ENCODE measurements at regions not wholly inside any gene's neighbourhood (a gene's known extent, or its start where the extent isn't known, plus 50 kb on each side); places are given as distances from the start of the nearest gene placed in this dataset.

DNA sequence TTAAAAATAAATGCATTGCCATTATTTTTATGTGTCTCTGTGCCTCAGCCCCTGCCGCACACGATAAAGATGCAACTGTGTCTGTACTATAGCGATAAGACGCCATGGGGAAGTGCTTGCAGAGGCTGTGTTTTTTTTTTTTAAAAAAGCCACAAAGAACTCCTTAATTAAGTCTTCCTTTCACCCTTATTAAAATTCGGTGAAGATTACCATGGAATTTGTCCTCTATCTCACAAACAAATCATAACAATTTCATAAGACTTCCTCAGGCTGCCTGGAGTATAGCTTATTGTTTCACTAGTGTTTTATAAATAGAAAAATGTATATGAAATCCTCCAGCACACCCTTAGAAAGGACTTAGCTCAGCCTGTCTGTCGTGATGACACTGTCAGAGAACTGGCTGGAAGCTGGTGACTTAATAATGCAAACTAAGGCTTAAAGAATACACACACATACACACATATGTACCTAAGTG lies 374.8 kb upstream of the SLCO3A1 start:
- Histone ChIP-seq H3K4me1 (ENCODE audit: control insufficient read depth, extremely low read depth, insufficient read depth, low read length) (no peaks in the 10 kb centered on the region), H3K36me3 (ENCODE audit: control insufficient read depth in 2 of 2, extremely low read depth in 1 of 2, insufficient read depth in 2 of 2, low read length in 2 of 2) (no peaks in the 10 kb centered on the region), H2AFZ (ENCODE audit: control insufficient read depth, low read length) (no peak overlapping the region), H3K4me3 (ENCODE audit: control insufficient read depth in 2 of 3, extremely low read depth in 1 of 3, insufficient read depth in 2 of 3, low read depth in 1 of 3, low read length in 3 of 3) (no peak overlapping the region), H3K27me3 (ENCODE audit: control insufficient read depth, extremely low read depth, insufficient read depth, low read length) (no peaks in the 10 kb centered on the region), H4K20me1 (ENCODE audit: control insufficient read depth, extremely low read depth, insufficient read depth, low read length) (no peaks in the 10 kb centered on the region), H3K9me3 (ENCODE audit: control insufficient read depth, low read depth, low read length) (no peaks in the 10 kb centered on the region), H3K27ac (ENCODE audit: control insufficient read depth, insufficient read depth, low read length) (no peak overlapping the region), H3K79me2 (ENCODE audit: control insufficient read depth, insufficient read depth, low read length) (no peaks in the 10 kb centered on the region), H3K9me1 (ENCODE audit: control insufficient read depth, extremely low read depth, insufficient read depth, low read length) (no peaks in the 10 kb centered on the region), H3K9ac (ENCODE audit: control insufficient read depth, extremely low read depth, insufficient read depth, low read length) (no peak overlapping the region), H3K4me2 (ENCODE audit: control insufficient read depth, extremely low read depth, insufficient read depth, low read depth, low read length) (no peak overlapping the region)
- dilution Hi-C loops (cut with MboI; ENCODE audit: extremely low pct_ligation_motif_present, low sequenced_read_pairs): no loop called here
- DNase-seq (ENCODE audit: low read depth, low spot score): no peak
- no peak for FAIRE-seq
- TF ChIP-seq EZH2 (IDR thresholded peaks at IDR 0.05; ENCODE audit: low read length): no peak
- TF ChIP-seq, protein P1, sequence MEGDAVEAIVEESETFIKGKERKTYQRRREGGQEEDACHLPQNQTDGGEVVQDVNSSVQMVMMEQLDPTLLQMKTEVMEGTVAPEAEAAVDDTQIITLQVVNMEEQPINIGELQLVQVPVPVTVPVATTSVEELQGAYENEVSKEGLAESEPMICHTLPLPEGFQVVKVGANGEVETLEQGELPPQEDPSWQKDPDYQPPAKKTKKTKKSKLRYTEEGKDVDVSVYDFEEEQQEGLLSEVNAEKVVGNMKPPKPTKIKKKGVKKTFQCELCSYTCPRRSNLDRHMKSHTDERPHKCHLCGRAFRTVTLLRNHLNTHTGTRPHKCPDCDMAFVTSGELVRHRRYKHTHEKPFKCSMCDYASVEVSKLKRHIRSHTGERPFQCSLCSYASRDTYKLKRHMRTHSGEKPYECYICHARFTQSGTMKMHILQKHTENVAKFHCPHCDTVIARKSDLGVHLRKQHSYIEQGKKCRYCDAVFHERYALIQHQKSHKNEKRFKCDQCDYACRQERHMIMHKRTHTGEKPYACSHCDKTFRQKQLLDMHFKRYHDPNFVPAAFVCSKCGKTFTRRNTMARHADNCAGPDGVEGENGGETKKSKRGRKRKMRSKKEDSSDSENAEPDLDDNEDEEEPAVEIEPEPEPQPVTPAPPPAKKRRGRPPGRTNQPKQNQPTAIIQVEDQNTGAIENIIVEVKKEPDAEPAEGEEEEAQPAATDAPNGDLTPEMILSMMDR (optimal IDR thresholded peaks at IDR 0.05 in 1 of 3, IDR thresholded peaks at IDR 0.05 in 1 of 3, conservative IDR thresholded peaks at IDR 0.05 in 1 of 3; ENCODE audit: extremely low read depth in 1 of 3, insufficient read depth in 2 of 3, low read length in 3 of 3): no peak

DNA sequence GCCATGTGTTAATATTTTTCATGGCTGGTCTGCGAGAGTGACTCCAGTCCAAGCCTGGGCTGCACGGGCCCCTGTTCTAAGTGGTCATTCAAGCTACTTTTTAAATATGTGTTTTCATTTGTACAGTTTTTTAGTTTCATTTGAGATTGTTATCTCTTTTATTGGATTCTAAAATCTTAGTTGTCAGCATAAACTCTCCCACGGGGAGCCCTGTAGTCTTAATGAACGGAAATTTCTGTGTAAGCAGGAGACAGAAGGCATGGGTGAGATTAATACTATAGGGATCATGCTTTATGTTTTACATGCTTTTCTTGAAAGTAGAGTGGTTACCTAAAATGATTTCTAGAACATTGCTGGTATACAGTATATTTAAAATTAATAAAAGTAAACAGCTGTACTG lies 373.1 kb upstream of the SLCO3A1 start:
- dilution Hi-C loops (cut with MboI; ENCODE audit: extremely low pct_ligation_motif_present, low sequenced_read_pairs): no loop called here
- Histone ChIP-seq H3K4me2 (ENCODE audit: control insufficient read depth, extremely low read depth, insufficient read depth, low read depth, low read length) (no peak overlapping the region), H3K27ac (ENCODE audit: control insufficient read depth, insufficient read depth, low read length) (no peak overlapping the region), H3K27me3 (ENCODE audit: control insufficient read depth, extremely low read depth, insufficient read depth, low read length) (no peaks in the 10 kb centered on the region), H3K4me3 (ENCODE audit: control insufficient read depth in 2 of 3, extremely low read depth in 1 of 3, insufficient read depth in 2 of 3, low read depth in 1 of 3, low read length in 3 of 3) (no peak overlapping the region), H3K9me3 (ENCODE audit: control insufficient read depth, low read depth, low read length) (no peaks in the 10 kb centered on the region), H3K9me1 (ENCODE audit: control insufficient read depth, extremely low read depth, insufficient read depth, low read length) (no peaks in the 10 kb centered on the region), H3K36me3 (ENCODE audit: control insufficient read depth in 2 of 2, extremely low read depth in 1 of 2, insufficient read depth in 2 of 2, low read length in 2 of 2) (no peaks in the 10 kb centered on the region), H4K20me1 (ENCODE audit: control insufficient read depth, extremely low read depth, insufficient read depth, low read length) (no peaks in the 10 kb centered on the region), H2AFZ (ENCODE audit: control insufficient read depth, low read length) (no peak overlapping the region), H3K9ac (ENCODE audit: control insufficient read depth, extremely low read depth, insufficient read depth, low read length) (no peak overlapping the region), H3K4me1 (ENCODE audit: control insufficient read depth, extremely low read depth, insufficient read depth, low read length) (no peaks in the 10 kb centered on the region), H3K79me2 (ENCODE audit: control insufficient read depth, insufficient read depth, low read length) (no peaks in the 10 kb centered on the region)
- DNase-seq (ENCODE audit: low read depth, low spot score) (no peak), FAIRE-seq (no peak)
- TF ChIP-seq EZH2 (IDR thresholded peaks at IDR 0.05; ENCODE audit: low read length): no peak
- TF ChIP-seq, protein P1 (optimal IDR thresholded peaks at IDR 0.05 in 1 of 3, IDR thresholded peaks at IDR 0.05 in 1 of 3, conservative IDR thresholded peaks at IDR 0.05 in 1 of 3; ENCODE audit: extremely low read depth in 1 of 3, insufficient read depth in 2 of 3, low read length in 3 of 3): no peak

Measured in keratinocyte (primary cell).